GM13976 (cell line): ENCODE measurements at regions not wholly inside any gene's neighbourhood (a gene's known extent, or its start where the extent isn't known, plus 50 kb on each side); places are given as distances from the start of the nearest gene placed in this dataset.
"Not testable (repeated sequence)": the region's sequence is repeated elsewhere in the genome, so short reads cannot be mapped to it uniquely, and the experiment has no call there.

ENCODE experiments used
- DNase-seq: peaks from one replicate; pipeline ENCODE4 v3.0.0; 2012; ENCODE audit warnings: low spot score
- CTCF ChIP-seq: IDR thresholded peaks from 2 replicates; pipeline ENCODE4 v1.5.1; 2012; ENCODE audit warnings: borderline replicate concordance, mild to moderate bottlenecking; ENCODE audit not compliant: insufficient read depth; ENCODE audit errors: extremely low read depth, missing control alignments, control extremely low read depth
- in situ Hi-C: fragments of 300-500 bp; cut with MboI; formaldehyde crosslinking; loops from one replicate; pipeline ENCODE4 v1.12.0; 2022; ENCODE audit warnings: low sequenced_read_pairs, mixed read lengths, inconsistent platforms; ENCODE audit not compliant: unreplicated experiment

- TF ChIP-seq CTCF = no peak
- DNase-seq = no peak
- in situ Hi-C loops = no loop called here
Observed at GRCh38 chr16:16938980-16939379, 531.8 kb downstream of the XYLT1 start.

GRCh38 chr16:16940351-16940750 lies 530.4 kb downstream of the XYLT1 start:
- in situ Hi-C loops = no loop called here
- DNase-seq = no peak
- TF ChIP-seq CTCF = no peak

GRCh38 chr16:16942849-16943248 lies 527.9 kb downstream of the XYLT1 start:
- in situ Hi-C loops = not testable (repeated sequence)

GRCh38 chr16:16945207-16945606 lies 525.6 kb downstream of the XYLT1 start:
- in situ Hi-C loops = no loop called here
- TF ChIP-seq CTCF = no peak
- no peak for DNase-seq

More at GRCh38 chr16:16942849-16943248, 527.9 kb downstream of the XYLT1 start:
- DNase-seq = not testable (repeated sequence)

- in situ Hi-C loops = no loop called here
- TF ChIP-seq CTCF = no peak
- no peak for DNase-seq
Observed at GRCh38 chr16:16956376-16956775, 514.4 kb downstream of the XYLT1 start.

GRCh38 chr16:16960785-16961184 lies 510.0 kb downstream of the XYLT1 start:
- in situ Hi-C loops = no loop called here
- no peak for DNase-seq
- no peak for TF ChIP-seq CTCF

- in situ Hi-C loops = no loop called here
- no peak for TF ChIP-seq CTCF
- no peak for DNase-seq
Observed at GRCh38 chr16:16966439-16966838, 504.3 kb downstream of the XYLT1 start.
